D721Med (cell line): ENCODE measurements at regions not wholly inside any gene's neighbourhood (a gene's known extent, or its start where the extent isn't known, plus 50 kb on each side); places are given as distances from the start of the nearest gene placed in this dataset.

Experiments
- DNase-seq: peaks from one replicate; pipeline ENCODE4 v3.0.0; 2011; ENCODE audit warnings: low spot score; ENCODE audit not compliant: insufficient read length
- FAIRE-seq: peaks from 2 replicates; lab custom pipeline; 2011; peaks lifted over from hg19 to GRCh38; lab: Jason Lieb, UNC
- TF ChIP-seq, protein P1 (sequence below): IDR thresholded peaks from 2 replicates; pipeline ENCODE4 v1.5.1; 2012; ENCODE audit warnings: mild to moderate bottlenecking, control low read depth; ENCODE audit not compliant: insufficient read depth; ENCODE audit errors: missing control alignments

DNA sequence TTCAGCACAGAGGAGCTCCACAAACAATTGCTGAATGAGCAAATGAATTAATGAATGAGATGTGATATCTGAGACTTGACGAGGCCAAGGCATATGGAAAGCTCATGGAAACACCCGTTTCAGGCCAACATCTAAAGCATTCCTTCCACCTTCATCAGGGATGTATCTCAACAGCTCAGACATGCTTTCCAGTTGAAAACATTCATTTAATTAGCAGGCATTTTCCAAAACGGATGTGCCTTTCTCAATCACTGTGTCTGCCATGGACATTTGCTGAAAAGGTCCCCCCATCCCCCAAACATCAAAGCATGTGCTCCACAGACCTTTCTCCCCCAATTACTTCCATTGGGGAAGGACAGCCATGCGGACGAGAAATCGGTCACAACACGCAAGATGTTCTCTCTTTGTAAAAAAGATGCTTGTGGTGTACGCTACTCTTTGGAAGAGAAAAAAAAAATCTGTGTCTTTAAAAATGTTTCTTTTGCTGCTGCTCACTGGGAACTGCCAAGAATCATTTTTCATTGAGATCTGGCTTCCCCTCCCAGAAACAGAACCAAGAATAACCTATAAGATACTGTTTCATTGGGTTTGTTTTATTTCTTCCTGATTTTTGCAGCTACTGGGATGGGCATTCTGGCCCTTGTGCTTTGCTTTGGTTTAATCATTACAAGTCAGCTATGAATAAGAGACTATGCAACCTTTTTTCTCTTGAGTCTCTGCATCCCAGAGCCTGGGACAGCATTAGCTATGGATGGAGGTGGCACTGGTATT lies 528.2 kb downstream of the MED13L start:
- FAIRE-seq (no peak), DNase-seq (no peak)
- TF ChIP-seq, protein P1, sequence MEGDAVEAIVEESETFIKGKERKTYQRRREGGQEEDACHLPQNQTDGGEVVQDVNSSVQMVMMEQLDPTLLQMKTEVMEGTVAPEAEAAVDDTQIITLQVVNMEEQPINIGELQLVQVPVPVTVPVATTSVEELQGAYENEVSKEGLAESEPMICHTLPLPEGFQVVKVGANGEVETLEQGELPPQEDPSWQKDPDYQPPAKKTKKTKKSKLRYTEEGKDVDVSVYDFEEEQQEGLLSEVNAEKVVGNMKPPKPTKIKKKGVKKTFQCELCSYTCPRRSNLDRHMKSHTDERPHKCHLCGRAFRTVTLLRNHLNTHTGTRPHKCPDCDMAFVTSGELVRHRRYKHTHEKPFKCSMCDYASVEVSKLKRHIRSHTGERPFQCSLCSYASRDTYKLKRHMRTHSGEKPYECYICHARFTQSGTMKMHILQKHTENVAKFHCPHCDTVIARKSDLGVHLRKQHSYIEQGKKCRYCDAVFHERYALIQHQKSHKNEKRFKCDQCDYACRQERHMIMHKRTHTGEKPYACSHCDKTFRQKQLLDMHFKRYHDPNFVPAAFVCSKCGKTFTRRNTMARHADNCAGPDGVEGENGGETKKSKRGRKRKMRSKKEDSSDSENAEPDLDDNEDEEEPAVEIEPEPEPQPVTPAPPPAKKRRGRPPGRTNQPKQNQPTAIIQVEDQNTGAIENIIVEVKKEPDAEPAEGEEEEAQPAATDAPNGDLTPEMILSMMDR, result no peak

DNA sequence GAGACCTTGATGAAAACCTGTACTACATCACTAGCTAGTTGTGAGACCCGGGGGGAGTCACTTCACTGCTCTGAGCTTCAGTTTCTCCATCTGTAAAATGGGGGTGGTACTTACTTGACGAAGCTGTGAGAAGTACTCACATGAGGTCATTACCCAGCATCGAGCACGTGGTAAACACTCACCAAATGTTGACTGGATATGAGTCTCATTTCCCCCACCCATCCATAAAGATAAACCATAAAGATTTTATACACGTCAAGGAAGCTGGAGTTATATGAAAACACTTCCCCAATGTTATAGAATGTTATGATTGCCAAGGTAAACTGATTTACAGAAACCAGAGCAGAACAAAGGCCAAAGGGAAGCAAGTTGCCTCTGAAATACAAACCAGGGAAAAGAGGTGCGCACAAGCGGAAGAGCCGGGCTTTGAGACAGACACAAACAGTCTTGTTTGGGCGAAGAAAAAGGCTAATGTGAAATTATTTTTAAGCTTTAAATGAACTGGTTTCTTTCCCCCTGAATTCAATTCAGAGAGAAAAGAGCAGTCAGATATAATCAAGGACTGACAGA lies 536.8 kb downstream of the MED13L start:
- TF ChIP-seq, protein P1, result no peak
- FAIRE-seq (no peak), DNase-seq (no peak)

DNA sequence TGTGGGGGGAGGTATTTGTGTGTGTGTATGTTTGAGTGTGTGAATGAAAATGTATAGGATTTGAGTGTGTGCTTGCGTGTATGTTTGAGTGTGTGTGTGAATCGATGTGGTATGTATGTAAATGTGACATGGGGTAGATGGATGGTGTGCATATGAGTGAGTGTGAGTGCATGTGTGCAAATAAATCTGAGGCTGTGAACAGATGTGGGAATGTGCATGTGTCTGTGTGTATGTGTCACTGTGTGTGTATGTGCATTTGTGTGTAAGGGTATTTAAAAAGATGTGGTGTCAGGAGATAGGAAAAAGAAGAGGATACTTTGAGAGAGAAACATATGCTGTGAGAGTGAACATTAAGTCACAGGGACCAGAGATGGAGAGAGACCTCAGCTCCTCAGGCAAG lies 539.6 kb downstream of the MED13L start:
- FAIRE-seq (no peak), DNase-seq (no peak)
- TF ChIP-seq, protein P1, result no peak

- no peak for DNase-seq
- no peak for FAIRE-seq
- TF ChIP-seq, protein P1, result no peak
Measured at GRCh38 chr12:115736360-115736759, 541.1 kb downstream of the MED13L start.

DNA sequence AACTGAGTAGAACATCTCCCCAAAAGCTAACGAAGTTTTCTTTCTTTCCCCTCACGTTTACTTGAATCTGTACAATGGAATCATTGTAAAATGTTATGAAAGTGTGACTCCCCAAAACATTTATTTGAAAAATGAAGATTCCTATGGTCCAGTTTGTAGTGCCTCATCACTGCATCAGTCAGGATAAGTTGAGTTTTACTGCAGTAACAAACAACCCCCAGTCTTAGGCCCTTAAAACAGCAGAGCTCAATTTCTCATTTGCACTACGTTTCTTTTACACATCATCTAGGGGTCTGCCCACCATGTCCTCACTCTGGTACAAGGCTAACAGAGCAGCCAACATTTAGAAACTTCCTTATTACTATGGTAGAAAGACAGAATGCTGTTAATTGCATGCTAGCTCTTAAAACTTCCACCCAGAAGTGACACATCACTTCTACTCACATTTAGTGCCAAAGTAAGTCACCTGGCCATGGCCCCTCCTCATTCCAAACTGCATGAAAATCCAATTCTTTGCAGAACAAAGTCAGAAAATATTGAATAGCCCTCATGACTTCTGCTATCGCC lies 546.4 kb downstream of the MED13L start:
- TF ChIP-seq, protein P1, result no peak
- DNase-seq, result no peak
- no peak for FAIRE-seq

GRCh38 chr12:115726691-115727090 lies 550.8 kb downstream of the MED13L start:
- no peak for DNase-seq
- FAIRE-seq, result no peak
- TF ChIP-seq, protein P1, result no peak

- TF ChIP-seq, protein P1, result no peak
- FAIRE-seq (no peak), DNase-seq (no peak)
Measured at GRCh38 chr12:115722181-115722580, 555.3 kb downstream of the MED13L start.
